Activated T-helper 2 cell treated with anti-CD3 and anti-CD28 coated beads, Interferon-gamma antibody, Interleukin-2, Interleukin-4, amounts not matched to agents 10 μg/mL and 5 μg/mL and 100 μg/mL, durations not matched to agents 14 hours and 24 hours and 36 hours (primary cell): ENCODE measurements at regions not wholly inside any gene's neighbourhood (a gene's known extent, or its start where the extent isn't known, plus 50 kb on each side); places are given as distances from the start of the nearest gene placed in this dataset.

Source experiments
- DNase-seq: peaks from one replicate; pipeline ENCODE4 v3.0.0; 2021; ENCODE audit warnings: low spot score
- H3K27ac Mint-ChIP-seq: one replicate; pipeline ENCODE4 v1.8.0; 2021; ENCODE audit warnings: mixed read lengths
- H3K27me3 Mint-ChIP-seq: one replicate; pipeline ENCODE4 v1.8.0; 2021; ENCODE audit warnings: low read depth, mixed read lengths
- H3K36me3 Mint-ChIP-seq: one replicate; pipeline ENCODE4 v1.8.0; 2021; ENCODE audit warnings: low read depth, mixed read lengths
- H3K4me1 Mint-ChIP-seq: one replicate; pipeline ENCODE4 v1.8.0; 2021; ENCODE audit warnings: low read depth, mixed read lengths
- H3K4me3 Mint-ChIP-seq: one replicate; pipeline ENCODE4 v1.8.0; 2021; ENCODE audit warnings: low read depth, mild to moderate bottlenecking, moderate library complexity, mixed read lengths
- H3K9me3 Mint-ChIP-seq: one replicate; pipeline ENCODE4 v1.8.0; 2021; ENCODE audit warnings: mixed read lengths
- intact Hi-C: fragments of 100-400 bp; cut with micrococcal nuclease; formaldehyde crosslinking; loops from one replicate; pipeline ENCODE4 v1.15.1; 2023

- DNase-seq = no peak
- intact Hi-C loops = no loop called here
- Mint-ChIP-seq H3K27ac (no peak overlapping the region), H3K36me3 (no peaks in the 10 kb centered on the region), H3K9me3 (peaks cover 29% of the 10 kb centered on the region), H3K4me1 (no peaks in the 10 kb centered on the region), H3K27me3 (no peaks in the 10 kb centered on the region), H3K4me3 (no peak overlapping the region)
Observed at GRCh38 chr13:67841071-67841470, 610.9 kb upstream of the PCDH9 start.

DNA sequence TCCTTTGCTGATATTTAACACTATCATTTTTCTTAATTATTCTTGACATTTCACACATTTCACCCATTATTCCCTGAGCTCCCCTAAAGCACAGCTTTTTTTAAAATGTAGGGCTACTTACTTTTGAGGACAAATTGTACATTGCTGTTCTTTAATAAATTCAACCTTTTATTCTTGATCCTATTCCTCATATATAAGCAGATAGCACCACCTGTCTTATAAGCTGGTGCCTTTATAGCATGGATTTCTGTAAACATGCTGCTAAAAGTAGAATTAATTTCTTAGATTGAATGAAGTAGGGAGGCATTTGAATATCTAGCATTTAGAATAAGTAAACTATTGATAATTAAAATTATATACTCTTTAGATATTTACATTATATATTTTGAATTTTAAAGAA, 603.4 kb upstream of the PCDH9 start:
- intact Hi-C loops = no loop called here
- H3K27ac Mint-ChIP-seq = no peak overlapping the region
- H3K27me3 Mint-ChIP-seq = no peaks in the 10 kb centered on the region
- H3K36me3 Mint-ChIP-seq = no peaks in the 10 kb centered on the region
- peaks cover 31% of the 10 kb centered on the region for H3K9me3 Mint-ChIP-seq
- no peak for DNase-seq
- H3K4me3 Mint-ChIP-seq = no peak overlapping the region
- no peaks in the 10 kb centered on the region for H3K4me1 Mint-ChIP-seq

DNA sequence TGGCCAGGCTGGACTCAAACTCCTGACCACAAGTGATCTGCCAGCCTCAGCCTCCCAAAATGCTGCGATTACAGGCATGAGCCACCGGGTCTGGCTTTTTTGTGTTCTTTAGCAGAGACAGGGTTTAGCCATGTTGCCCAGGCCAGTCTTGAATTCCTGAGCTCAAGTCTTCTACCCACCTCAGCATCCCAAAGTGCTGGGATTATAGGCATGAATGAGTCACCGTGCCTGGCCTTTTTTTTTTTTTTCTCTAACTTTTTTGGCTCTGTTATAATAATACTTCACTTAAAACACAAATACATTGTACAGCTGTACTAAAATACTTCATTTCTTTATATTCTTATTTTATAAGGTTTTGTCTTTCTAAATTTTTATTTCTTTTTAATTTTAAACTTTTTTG, 599.5 kb upstream of the PCDH9 start:
- intact Hi-C loops = no loop called here
- H3K9me3 Mint-ChIP-seq = peaks cover 49% of the 10 kb centered on the region
- H3K36me3 Mint-ChIP-seq = no peaks in the 10 kb centered on the region
- H3K4me3 Mint-ChIP-seq = no peak overlapping the region
- DNase-seq = no peak
- H3K27ac Mint-ChIP-seq = no peak overlapping the region
- no peaks in the 10 kb centered on the region for H3K27me3 Mint-ChIP-seq
- H3K4me1 Mint-ChIP-seq = no peaks in the 10 kb centered on the region

DNA sequence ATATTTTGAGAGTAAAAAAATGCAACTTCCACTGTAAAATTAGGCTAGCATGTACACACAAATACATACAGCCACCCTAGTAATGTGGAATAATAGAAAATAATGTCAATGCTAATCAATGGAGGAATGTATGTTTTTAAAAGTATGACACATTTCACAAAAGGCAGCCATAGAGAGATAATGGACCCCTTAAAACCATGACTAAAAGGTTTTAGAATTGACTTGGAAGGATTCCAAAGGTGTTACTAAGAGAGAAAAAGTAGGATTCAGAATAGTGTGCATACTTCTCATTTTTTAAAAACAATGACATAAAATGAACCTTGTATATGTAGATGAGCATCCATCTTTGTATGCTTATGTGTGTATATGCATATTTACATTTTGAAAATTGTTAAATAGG, 597.9 kb upstream of the PCDH9 start:
- DNase-seq = no peak
- no peaks in the 10 kb centered on the region for H3K36me3 Mint-ChIP-seq
- H3K4me3 Mint-ChIP-seq = no peak overlapping the region
- H3K4me1 Mint-ChIP-seq = no peaks in the 10 kb centered on the region
- H3K9me3 Mint-ChIP-seq = peaks cover 46% of the 10 kb centered on the region
- no peak overlapping the region for H3K27ac Mint-ChIP-seq
- H3K27me3 Mint-ChIP-seq = no peaks in the 10 kb centered on the region
- intact Hi-C loops = no loop called here

GRCh38 chr13:67821606-67822005, 591.5 kb upstream of the PCDH9 start:
- H3K36me3 Mint-ChIP-seq = no peaks in the 10 kb centered on the region
- H3K4me3 Mint-ChIP-seq = no peak overlapping the region
- no peaks in the 10 kb centered on the region for H3K4me1 Mint-ChIP-seq
- peaks cover 14% of the 10 kb centered on the region for H3K9me3 Mint-ChIP-seq
- no peaks in the 10 kb centered on the region for H3K27me3 Mint-ChIP-seq
- intact Hi-C loops = no loop called here
- H3K27ac Mint-ChIP-seq = no peak overlapping the region
- no peak for DNase-seq

DNA sequence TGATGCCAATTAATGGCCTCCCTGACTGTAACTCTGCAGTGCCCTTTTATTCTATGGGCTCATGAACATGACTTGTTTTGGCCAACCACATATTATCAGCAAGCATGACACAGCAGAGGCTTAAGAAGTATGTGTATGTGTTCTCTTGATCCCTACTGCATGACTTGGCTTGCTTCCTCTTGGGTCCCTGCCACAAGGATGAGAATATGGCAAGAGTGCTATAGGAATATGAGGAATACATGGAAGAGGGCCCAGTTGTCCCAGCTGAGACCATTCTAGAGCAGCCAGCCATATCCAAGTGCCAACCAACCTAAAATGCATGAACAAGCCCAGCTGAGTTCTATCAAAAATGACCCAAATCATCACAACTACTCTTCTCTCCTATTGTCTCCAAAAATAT, 576.7 kb upstream of the PCDH9 start:
- DNase-seq = no peak
- peaks cover 23% of the 10 kb centered on the region for H3K9me3 Mint-ChIP-seq
- H3K4me3 Mint-ChIP-seq = no peak overlapping the region
- H3K4me1 Mint-ChIP-seq = no peaks in the 10 kb centered on the region
- intact Hi-C loops = no loop called here
- H3K27ac Mint-ChIP-seq = no peak overlapping the region
- H3K27me3 Mint-ChIP-seq = no peaks in the 10 kb centered on the region
- no peaks in the 10 kb centered on the region for H3K36me3 Mint-ChIP-seq

- Mint-ChIP-seq H3K9me3 (peaks cover 33% of the 10 kb centered on the region), H3K27ac (no peak overlapping the region), H3K27me3 (no peaks in the 10 kb centered on the region), H3K4me1 (no peaks in the 10 kb centered on the region), H3K4me3 (no peak overlapping the region), H3K36me3 (no peaks in the 10 kb centered on the region)
- intact Hi-C loops = no loop called here
- no peak for DNase-seq
Observed at GRCh38 chr13:67803118-67803517, 573.0 kb upstream of the PCDH9 start.

GRCh38 chr13:67792151-67792676, 562.1 kb upstream of the PCDH9 start:
- intact Hi-C loops = no loop called here
- H3K36me3 Mint-ChIP-seq = no peaks in the 10 kb centered on the region
- no peak overlapping the region for H3K27ac Mint-ChIP-seq
- H3K4me1 Mint-ChIP-seq = no peaks in the 10 kb centered on the region
- H3K27me3 Mint-ChIP-seq = no peaks in the 10 kb centered on the region
- H3K9me3 Mint-ChIP-seq = peaks cover 22% of the 10 kb centered on the region
- DNase-seq = no peak
- no peak overlapping the region for H3K4me3 Mint-ChIP-seq

- Mint-ChIP-seq H3K27ac (no peak overlapping the region), H3K9me3 (peaks cover 22% of the 10 kb centered on the region), H3K27me3 (no peaks in the 10 kb centered on the region), H3K36me3 (no peaks in the 10 kb centered on the region), H3K4me3 (no peak overlapping the region), H3K4me1 (no peaks in the 10 kb centered on the region)
- intact Hi-C loops = no loop called here
- DNase-seq = no peak
Observed at GRCh38 chr13:67791047-67791446, 560.9 kb upstream of the PCDH9 start.

- Mint-ChIP-seq H3K9me3 (peaks cover 17% of the 10 kb centered on the region), H3K36me3 (no peaks in the 10 kb centered on the region), H3K27ac (no peak overlapping the region), H3K4me1 (no peaks in the 10 kb centered on the region), H3K27me3 (no peaks in the 10 kb centered on the region), H3K4me3 (no peak overlapping the region)
- intact Hi-C loops = no loop called here
- no peak for DNase-seq
Observed at GRCh38 chr13:67776151-67776550, 546.0 kb upstream of the PCDH9 start.

DNA sequence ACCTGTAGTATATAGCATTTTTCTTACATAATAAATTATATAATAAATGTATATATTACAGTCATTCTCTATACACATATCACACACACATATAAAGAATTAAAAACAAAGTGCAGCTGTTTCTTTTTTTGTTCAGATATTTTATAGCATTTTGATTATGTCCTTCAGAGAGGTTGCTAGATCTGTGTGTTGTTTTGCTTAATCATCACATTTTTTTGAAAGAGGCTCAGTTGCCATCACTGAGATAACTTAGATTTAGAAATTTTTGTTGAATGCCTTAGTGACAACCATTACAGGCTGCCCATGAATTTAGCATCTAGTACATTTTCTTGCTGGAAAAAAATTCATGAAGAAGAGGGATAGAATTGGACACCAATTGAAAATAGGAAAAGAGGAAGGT, 545.2 kb upstream of the PCDH9 start:
- Mint-ChIP-seq H3K4me1 (no peaks in the 10 kb centered on the region), H3K36me3 (no peaks in the 10 kb centered on the region), H3K27ac (no peak overlapping the region), H3K27me3 (no peaks in the 10 kb centered on the region), H3K9me3 (peaks cover 13% of the 10 kb centered on the region), H3K4me3 (no peak overlapping the region)
- no peak for DNase-seq
- intact Hi-C loops = no loop called here

GRCh38 chr13:67772807-67773453, 542.8 kb upstream of the PCDH9 start:
- H3K36me3 Mint-ChIP-seq = no peaks in the 10 kb centered on the region
- H3K27ac Mint-ChIP-seq = no peak overlapping the region
- no peaks in the 10 kb centered on the region for H3K4me1 Mint-ChIP-seq
- H3K9me3 Mint-ChIP-seq = peaks cover 19% of the 10 kb centered on the region
- H3K4me3 Mint-ChIP-seq = no peak overlapping the region
- intact Hi-C loops = no loop called here
- H3K27me3 Mint-ChIP-seq = no peaks in the 10 kb centered on the region
- no peak for DNase-seq

- peaks cover 17% of the 10 kb centered on the region for H3K9me3 Mint-ChIP-seq
Observed at GRCh38 chr13:67771106-67771505, 541.0 kb upstream of the PCDH9 start.

GRCh38 chr13:67769987-67770341, 539.8 kb upstream of the PCDH9 start:
- no peak overlapping the region for H3K4me3 Mint-ChIP-seq
- no peak overlapping the region for H3K27ac Mint-ChIP-seq
- H3K9me3 Mint-ChIP-seq = peaks cover 21% of the 10 kb centered on the region
- intact Hi-C loops = no loop called here
- no peaks in the 10 kb centered on the region for H3K36me3 Mint-ChIP-seq
- H3K4me1 Mint-ChIP-seq = no peaks in the 10 kb centered on the region
- H3K27me3 Mint-ChIP-seq = no peaks in the 10 kb centered on the region
- DNase-seq = no peak

More at GRCh38 chr13:67771106-67771505, 541.0 kb upstream of the PCDH9 start:
- Mint-ChIP-seq H3K4me1 (no peaks in the 10 kb centered on the region), H3K36me3 (no peaks in the 10 kb centered on the region), H3K27me3 (no peaks in the 10 kb centered on the region), H3K27ac (no peak overlapping the region), H3K4me3 (no peak overlapping the region)
- intact Hi-C loops = no loop called here
- no peak for DNase-seq
